ENCODE measurements at regions not wholly inside any gene's neighbourhood (a gene's known extent, or its start where the extent isn't known, plus 50 kb on each side); places are given as distances from the start of the nearest gene placed in this dataset.

GRCh38 chr10:78542141-78542489 lies 508.5 kb downstream of the RPS24 start:
- TF ChIP-seq, protein P1, sequence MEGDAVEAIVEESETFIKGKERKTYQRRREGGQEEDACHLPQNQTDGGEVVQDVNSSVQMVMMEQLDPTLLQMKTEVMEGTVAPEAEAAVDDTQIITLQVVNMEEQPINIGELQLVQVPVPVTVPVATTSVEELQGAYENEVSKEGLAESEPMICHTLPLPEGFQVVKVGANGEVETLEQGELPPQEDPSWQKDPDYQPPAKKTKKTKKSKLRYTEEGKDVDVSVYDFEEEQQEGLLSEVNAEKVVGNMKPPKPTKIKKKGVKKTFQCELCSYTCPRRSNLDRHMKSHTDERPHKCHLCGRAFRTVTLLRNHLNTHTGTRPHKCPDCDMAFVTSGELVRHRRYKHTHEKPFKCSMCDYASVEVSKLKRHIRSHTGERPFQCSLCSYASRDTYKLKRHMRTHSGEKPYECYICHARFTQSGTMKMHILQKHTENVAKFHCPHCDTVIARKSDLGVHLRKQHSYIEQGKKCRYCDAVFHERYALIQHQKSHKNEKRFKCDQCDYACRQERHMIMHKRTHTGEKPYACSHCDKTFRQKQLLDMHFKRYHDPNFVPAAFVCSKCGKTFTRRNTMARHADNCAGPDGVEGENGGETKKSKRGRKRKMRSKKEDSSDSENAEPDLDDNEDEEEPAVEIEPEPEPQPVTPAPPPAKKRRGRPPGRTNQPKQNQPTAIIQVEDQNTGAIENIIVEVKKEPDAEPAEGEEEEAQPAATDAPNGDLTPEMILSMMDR (conservative IDR thresholded peaks at IDR 0.05) = no peak
- no peak for TF ChIP-seq EZH2 (IDR thresholded peaks at IDR 0.05; ENCODE audit: low read depth)

Measured in PC-9 (cell line).